Ureter (tissue), 1 donor: ENCODE measurements at regions not wholly inside any gene's neighbourhood (a gene's known extent, or its start where the extent isn't known, plus 50 kb on each side); places are given as distances from the start of the nearest gene placed in this dataset.

ENCODE experiments used
- DNase-seq: peaks from one replicate; pipeline ENCODE4 v3.0.0-alpha.2; 2020; ENCODE audit warnings: low spot score
- donor health status: DM: yes; HTN: yes; CAD: no.

DNA sequence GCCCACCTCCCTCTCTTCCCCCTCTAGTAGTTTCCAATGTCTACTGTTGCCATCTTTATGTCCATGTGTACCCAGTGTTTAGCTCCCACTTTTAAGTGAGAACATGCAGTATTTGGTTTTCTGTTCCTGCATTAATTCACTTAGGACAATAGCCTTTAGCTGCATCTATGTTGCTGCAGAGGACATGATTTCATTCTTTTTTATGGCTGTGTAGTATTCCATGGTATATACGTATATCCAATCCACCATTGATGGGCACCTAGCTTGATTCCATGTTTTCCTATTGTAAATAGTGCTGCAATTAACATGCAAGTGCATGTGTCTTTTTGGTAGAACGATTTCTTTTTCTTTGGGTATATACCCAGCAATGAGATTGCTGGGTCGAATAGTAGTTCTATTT, 170.4 kb downstream of the NOC3L start:
- DNase-seq = no peak

DNA sequence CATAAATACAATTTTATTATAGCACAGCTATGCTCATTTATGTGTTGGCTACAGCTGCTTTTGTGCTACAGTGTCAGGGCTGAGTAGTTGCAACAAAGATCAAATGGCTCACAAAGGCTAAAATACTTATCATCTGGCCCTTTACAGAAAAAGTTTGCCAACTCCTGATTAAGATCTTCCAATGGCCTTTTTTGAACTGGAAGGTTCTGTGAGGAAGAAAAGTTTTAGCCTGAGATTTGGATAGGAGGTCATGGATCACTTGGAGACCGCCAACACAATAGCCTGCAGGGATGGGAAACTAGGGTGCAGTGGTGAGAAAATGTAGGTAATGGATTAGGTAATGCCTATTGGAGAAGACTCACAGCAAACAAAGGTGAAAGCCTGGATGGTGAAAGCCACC, 169.8 kb downstream of the NOC3L start:
- DNase-seq = no peak

DNA sequence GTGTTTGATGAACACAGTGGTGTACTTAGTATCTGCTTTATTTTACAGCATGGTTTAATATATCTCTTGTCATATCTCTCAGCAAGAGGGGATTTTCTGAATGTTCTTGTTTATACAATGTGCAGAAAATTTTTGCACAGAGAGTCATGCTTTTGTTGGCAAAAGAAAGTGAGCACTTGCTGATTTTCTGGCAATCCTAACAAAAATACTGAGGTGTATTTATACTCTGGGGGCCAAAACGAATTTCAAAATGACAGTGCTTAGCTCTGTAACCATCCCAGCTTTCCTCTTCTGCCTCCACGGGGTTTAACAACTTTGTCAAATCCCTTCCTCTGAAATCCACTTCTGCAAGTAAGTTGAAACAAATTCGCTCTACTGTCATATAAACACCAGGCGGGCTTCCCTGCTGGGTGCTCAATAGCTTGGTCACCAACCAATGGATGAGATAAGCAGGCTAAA, 169.2 kb downstream of the NOC3L start:
- no peak for DNase-seq

DNA sequence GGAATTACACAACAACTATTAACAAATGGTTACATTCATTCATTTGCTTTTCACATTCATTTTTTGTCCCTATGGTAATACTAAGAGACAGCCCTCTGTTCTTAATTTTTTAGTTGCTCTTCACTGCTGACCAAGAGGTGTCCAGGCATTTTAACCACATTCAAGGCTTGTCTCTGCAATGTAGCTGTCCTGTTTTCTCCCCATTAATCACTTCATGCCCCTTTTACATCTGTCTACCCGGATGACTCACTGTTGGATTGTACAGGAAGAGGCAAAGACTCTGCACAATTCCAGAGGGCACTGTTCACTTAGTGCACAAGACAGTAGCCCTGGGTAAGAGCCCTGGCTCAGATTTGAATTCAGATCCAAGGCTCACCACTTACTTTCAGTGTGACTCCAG, 168.5 kb downstream of the NOC3L start:
- DNase-seq = no peak

DNA sequence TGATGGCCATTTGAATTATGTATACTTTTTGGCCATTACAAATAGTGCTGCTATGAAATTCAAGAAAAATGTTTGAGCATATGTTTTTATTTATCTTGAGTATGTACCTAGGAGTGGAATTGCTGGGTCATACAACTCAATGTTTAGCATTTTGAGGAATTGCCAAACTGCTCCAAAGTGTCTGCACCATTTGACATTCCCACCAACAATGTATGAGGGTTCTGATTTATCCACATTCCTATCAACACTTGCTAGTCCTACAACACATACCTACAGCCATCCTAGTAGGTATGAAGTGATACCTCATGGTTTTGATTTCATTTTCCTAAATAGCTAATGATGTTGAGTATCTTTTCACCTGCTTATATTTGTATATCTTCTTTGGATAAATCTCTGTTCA, 165.5 kb downstream of the NOC3L start:
- no peak for DNase-seq

DNA sequence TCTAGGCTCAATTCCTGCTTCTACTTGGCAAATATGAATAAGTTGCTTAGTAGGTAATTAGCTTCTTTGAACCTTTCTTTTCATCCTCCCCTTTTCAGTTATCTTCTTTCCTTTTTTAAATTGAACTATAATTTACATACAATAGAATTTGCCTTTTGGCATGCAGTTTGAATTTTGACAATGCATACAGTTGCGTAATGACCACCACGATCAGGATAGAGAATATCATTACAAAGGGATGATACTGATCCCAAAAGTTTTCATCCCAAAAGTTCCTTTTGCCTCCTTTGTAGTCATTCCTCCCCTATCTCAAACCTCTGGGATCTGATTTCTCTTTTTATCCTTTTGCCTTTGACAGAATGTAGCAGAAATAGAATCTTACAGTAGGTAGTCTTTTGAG, 164.4 kb downstream of the NOC3L start:
- DNase-seq = no peak

DNA sequence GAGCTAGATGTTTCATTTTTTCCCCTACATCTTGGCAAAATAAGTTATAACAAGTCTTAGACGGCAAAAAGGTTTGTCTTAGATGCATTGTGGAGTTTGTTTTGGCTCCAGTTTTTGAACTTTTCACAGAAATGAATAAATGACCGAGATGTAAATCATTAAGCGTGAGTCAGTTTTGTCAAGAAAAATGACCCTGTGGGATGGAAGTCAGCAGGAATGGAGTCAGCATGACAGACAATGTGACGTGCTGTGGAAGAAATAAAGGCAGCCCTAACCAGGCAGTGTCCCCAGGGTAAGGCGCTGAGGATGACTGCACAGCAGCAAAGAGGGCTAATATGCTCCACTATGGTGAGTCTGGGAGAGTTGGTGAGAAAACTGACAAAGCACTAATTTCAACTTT, 163.2 kb downstream of the NOC3L start:
- DNase-seq = no peak

DNA sequence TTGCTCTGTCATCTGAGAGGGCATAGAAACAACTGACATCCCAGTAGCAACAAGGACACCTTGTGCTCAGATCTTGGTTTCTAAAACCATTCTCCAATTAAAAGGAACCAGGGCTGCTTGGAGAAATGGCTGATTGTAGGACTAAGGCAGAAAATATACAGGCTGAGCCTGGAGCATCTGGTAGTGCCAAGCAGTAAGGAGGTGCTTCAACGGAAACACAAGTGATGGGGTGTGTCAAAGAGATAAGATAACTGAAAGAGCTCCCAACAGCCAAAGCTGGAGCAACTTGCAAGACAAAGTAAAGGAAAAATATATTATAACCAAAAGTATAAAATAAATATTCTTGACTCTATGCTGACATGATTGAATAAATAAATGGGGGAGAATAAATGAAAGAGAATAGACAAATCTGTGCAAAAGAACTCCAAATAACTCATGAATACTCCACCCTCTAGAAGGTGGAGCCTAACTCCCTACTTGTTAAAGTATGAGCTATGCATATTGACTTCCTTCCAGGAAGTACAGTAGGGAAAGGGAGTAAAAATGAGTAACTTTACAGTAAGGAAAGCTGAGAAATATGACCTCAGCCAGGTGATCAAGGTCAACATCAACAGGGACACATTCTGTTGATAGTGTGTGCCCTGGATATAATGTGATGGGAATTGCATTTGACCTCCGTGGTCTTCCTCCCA, 162.4 kb downstream of the NOC3L start:
- DNase-seq = no peak

DNA sequence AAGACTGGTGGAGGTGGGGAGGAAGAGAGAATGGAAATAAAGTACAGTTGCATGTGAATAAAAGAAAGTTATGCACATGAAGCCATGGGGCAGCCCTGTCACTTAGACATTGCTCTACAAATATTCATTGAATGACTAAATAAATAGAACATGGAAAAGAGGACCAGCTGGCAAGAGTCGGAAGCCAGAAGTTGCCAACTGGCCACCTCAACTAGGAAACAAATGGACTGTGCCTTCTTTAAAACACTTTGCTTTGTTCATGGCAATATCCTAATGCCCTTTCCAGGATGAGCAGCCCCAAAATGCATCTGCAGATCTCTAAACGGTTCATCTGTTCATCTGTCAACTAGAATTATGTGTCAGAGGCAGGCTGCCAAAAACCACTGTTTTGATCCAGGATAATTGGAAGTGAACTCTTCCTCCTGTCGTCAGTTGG, 157.3 kb downstream of the NOC3L start:
- no peak for DNase-seq

DNA sequence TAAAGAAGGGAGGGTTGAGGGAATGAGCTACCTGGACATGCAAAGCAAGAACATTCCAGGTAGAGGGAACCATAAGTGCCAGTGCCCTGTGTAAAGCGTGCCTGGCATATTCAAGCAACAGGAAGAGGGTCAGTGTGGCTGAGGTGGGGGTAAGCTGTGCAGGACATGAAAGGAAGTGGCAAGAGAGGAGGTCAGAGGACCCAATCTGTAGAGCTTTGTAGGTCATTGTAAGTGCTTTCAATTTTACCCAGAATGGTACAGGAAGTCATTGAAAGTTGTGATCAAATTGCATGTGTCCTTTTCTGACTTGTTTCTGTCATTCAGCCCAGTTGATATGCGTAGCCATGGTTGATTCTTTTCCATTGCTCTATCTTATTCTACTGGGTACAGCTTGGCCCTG, 156.6 kb downstream of the NOC3L start:
- DNase-seq = no peak

DNA sequence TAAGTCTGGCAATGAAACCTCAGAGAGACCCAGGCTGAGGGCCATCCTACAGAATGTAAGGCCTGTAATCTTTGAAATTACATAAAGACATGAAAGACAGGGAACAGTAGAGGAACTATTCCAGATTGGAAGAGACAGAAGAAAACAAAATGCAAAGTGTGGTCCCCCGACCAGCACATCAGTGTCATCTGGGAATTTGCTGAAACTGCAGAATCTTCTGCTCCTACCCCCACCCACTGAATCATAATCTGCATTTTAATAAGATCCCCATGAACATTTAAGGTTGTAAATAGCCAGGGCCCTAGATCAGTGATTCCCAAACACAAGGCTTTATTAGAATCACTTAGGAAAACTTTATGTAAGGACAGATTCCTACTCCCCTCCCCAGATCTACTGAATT, 154.4 kb downstream of the NOC3L start:
- no peak for DNase-seq

DNA sequence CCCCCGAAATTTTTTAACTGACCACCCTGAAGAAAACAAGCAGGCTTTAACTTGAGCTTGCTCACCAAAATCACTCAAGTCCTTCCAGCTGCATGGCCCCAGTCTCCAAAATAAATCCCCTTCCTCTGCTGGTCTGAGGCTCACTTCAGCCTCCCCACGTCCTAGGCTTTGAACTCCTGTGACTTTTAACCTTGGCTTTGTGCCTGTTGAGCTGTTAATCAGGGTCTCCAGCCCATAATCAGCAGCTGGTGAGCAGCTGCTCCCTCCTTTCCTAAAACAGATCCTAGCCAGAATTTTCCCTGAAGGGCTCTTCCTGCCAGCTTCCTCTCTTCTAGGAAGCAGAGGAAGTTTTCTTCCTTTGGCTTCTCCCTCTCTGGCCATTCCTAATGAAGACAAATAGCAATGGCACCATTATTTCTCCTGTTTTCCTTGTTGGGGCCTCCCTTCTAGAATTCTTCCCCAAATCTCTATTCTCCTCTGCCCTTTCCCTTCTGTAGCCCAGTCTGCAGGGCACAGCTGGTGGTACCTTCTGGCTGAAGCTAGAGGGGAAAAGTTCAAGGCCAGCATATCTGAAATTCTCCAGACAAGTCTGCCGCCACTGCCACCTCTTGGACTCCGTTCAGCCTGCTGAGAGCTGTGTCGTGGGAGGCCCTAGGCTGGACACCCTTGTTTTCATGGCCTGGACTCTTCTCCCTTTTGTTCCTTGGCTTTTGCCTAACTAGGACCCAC, 152.1 kb downstream of the NOC3L start:
- DNase-seq = no peak

DNA sequence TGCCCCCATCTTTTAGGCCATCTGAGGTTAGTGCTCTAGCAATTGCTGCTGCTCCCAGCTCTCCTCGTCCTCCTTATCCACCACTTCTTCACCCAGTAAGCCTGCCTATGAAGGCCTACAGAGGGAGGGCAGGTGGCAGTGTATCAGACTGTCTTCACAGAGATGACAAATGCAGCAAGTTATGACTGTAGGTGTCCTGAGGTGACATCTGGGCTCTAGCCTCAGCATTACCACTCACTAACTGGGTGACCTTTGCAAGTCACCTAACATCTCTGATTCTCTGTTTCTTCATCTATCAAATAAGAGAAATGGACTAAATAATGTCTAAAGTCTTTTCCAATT, 151.6 kb downstream of the NOC3L start:
- no peak for DNase-seq

DNA sequence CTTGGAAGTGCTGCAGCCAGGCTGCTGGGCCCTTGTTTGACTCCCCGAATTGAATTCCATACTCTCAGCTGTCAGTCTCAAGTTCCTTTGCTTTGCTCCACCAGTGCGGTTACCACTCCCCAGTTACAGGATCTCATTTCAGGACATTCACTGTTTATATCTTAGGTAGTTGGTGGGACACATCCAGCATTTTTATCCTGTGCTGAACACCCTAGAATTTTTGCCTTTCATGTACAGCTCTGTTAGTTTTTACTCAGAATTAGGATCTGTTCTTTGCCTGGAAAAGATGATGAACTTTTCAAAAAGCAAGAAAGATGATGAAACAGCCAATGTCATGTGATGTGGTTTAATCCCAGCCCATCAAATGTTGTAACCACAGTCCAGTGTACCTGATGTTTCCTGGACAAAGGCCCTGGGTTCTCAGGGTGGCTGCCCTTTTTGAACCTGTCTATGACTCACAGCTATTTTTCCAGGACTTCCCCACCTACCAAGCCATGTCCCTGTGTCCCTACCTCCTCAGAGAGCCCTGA, 149.7 kb downstream of the NOC3L start:
- no peak for DNase-seq

DNA sequence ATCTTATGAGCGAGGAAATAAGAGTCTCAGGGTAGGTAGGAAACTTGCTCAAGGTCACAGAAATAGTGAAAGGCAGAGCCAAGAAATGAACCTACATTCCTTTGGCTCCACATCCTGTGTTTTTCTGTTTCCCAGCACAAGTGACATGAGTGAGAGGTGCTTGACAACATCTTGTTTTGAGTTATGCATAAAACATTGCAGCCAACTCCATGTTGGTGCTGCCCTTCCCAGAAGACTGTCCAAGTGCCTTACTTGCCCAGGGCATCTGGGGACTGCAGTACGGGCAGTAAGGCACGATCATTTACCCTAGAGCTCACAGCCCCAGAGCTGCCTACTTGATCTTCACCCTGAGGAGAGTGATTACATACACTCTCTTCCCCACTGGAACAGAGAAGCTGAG, 148.8 kb downstream of the NOC3L start:
- DNase-seq = no peak

DNA sequence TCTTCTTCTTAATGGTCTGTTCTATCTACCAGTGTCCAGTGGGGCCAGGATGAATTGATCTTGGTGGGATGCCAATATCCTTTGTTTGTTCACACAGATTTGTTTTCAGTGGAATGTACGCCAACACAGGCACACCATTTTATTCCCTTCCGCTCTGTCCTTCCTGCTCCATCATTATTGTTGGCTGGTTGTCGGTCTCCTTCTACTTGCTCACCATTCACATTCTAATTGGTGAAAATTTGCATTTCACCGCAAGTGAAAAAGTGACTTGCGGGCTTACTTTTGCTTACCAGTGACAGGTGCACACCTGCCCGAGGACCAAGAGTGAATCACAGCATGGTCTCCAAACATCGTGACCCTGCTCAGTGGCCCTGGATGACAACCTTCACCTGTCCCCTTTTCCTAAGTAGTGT, 148.3 kb downstream of the NOC3L start:
- DNase-seq = no peak

DNA sequence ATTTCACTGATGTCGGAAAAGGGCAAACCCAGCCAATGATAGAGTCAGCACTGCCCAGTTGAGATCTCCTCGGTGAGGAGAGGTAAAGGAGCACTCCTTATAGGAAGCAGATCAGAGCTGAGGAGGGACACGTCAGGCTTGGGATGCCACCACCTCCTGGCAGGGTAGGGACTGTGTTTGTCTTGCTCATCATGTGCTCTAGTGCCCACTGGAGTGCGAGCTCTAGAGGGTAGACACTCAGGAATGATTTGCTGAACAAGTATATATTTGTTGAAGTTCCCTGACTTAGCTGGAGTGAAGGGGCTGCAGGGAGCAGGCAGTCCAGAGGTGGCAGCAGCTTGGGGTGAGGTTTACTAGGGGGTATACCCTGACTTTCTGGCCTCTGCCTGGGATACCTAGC, 146.5 kb downstream of the NOC3L start:
- no peak for DNase-seq

DNA sequence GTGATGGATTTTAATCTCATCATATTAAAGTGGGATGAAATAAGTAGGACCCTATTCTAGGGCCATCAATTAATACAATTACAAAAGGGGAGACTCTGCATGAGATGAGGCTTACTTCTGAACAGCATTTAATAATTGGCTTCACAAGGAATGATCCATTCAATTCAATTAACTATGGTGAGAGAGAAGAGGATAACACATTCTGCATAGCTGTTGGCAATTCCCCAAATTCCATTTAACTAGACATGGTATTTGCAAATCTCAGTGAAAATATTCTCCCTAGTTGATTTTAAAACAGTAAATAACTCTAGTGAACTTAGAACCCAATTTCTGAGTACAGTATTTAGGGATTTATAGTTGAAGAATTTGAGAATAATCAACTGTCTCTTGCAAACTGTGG, 145.3 kb downstream of the NOC3L start:
- no peak for DNase-seq

DNA sequence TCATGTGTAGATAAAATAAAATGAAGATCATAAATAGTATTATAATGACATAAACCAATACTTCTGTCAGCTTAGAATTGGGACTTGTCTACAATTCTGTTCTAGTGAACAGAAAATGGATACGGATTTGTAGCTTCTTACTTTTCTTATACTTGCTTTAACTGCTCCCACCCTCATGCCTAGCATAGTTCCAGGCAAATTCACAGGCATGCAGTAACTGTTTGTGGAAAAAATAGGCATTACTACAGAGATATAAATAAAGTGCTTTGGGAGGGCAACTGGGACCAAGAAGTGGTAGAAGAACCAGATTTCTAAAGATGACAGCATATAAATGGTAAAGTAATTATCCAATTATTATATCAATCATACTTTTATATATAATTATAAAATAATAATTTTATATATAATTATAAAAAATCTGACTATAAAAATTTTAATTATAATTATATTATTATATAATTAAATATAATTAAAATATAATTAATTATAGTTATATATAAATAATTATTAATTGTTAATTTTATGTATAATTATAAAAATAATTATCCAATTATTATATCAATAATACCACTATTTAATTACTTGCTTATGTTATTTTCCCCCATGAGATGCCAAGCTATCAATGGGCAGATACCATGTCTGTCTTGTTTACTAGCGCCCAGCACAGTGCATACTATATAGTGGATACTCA, 144.1 kb downstream of the NOC3L start:
- no peak for DNase-seq

DNA sequence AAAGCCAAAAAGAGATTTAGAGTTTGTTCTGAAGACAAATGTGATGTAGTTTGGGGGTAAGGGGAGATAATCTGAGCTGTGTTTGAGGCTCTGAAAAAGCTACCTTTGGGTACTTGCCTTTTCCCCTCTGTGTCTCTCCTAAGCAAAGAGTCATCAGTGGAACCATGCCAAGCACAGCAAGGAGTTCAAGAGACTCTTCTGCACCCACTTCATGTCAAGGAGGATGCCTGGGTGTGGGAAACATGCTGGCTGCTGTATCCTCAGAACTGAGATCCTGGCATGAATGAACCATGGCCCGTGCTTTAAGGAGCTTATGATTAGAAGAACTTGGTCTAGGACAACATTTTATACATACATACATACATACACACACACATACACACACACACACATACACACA, 142.9 kb downstream of the NOC3L start:
- no peak for DNase-seq

DNA sequence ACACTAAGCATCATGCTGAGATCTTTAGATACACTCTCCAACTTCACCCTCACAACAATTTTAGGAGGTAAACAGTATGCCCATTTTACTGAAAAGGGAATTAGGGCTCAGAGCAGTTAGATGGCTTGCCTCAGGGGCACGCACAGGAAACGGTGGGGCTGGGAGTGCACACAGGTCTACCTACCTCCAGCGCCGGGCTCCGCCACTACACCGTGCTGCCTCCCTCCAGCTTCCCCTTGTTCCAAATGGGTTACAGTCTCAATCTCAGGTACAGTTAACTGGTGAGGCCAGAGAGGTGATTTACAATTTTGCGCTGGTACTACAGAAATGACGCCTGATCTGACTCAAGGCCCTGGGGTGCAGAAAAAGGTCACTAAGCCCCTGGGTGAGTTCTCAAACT, 142.0 kb downstream of the NOC3L start:
- no peak for DNase-seq

DNA sequence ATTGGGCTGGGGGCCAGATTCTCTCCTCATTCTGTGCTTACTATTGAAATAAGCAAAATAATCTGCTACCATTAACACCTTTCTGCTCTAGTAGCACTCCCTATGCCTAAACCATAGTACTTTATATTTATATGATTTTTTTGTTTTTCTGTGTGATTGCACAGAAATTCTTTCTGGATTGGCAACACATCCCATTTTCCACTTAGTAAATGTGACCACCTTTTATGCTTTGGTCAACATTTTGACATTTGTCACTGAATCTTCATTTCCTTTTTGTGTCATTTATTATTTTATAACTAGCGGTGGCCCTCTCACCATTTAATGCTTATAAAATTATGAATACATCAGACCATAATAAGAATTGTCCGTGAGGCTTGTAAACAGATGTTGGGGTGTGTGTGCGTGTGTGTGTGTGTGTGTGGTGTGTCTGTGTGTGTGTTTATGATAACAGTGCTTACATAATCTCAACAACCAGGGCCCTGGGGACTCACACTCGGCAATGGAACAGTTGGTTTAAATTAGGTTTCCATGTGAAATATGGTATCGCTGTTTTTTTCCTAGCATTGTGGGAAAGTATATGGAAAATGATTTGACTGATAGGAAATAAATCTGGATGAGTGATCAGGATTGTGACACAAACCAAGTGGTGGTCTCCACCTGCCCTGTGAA, 138.9 kb downstream of the NOC3L start:
- DNase-seq = no peak
